ENCODE measurements at regions not wholly inside any gene's neighbourhood (a gene's known extent, or its start where the extent isn't known, plus 50 kb on each side); places are given as distances from the start of the nearest gene placed in this dataset.

DNA sequence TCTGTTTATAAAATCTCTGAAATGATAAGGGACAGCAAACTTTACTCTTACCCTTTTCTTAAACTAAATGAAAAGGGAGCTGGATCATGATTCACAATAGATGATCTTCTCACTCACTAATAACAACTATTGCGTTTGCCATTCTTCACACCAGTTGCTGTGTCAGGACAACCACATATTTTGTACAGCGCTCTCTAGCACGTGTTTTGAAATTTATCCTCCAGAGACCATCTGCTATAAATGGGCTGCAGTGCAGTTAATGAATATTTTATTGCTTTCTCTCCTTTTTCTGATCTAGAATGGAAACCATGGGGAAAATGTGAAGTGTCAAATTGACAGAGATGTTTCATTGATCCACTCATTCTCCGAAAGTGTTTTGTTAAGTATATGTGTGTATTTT is 258.4 kb upstream of the CCNH start:
- Histone ChIP-seq H3K4me1 (ENCODE audit: control insufficient read depth in 2 of 2, insufficient read depth in 2 of 2, low read length in 1 of 2) (no peaks in the 10 kb centered on the region), H3K4me3 (ENCODE audit: low read depth in 1 of 2, low read length in 2 of 2) (no peak overlapping the region), H3K36me3 (ENCODE audit: control insufficient read depth in 2 of 2, insufficient read depth in 2 of 2, low read length in 1 of 2) (no peaks in the 10 kb centered on the region), H3K9me3 (ENCODE audit: control insufficient read depth in 2 of 2, insufficient read depth in 1 of 2, low read depth in 1 of 2, low read length in 1 of 2) (no peaks in the 10 kb centered on the region), H3K27me3 (ENCODE audit: control insufficient read depth in 1 of 2, insufficient read depth in 2 of 2, low read length in 2 of 2) (no peaks in the 10 kb centered on the region), H3K27ac (ENCODE audit: low read depth in 2 of 2, low read length in 1 of 2) (no peak overlapping the region)
- 74 to 80% methylated on average over 4 of the region's 4 CpGs for WGBS, 2 donors

DNA sequence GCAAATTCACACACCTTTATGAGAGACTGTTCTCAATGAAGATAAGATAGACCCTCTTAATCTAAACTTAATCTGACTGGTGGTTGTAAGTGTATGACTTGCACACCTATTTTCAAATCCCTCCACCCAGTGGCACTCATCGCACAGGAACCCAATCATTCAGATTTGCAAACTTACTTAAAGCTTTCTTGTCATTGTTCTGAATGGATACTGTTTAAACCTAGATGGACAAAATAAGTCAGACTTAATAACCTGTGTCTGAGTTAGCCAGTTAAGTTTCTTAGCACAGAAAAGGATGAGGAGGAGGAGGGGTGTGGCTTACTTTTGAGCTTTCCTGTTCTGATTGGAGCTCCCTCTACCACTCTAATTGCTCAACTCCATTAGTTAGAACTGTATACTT is 252.4 kb upstream of the CCNH start:
- Histone ChIP-seq H3K4me1 (ENCODE audit: control insufficient read depth in 2 of 2, insufficient read depth in 2 of 2, low read length in 1 of 2) (no peaks in the 10 kb centered on the region), H3K36me3 (ENCODE audit: control insufficient read depth in 2 of 2, insufficient read depth in 2 of 2, low read length in 1 of 2) (no peaks in the 10 kb centered on the region), H3K27ac (ENCODE audit: low read depth in 2 of 2, low read length in 1 of 2) (no peak overlapping the region), H3K9me3 (ENCODE audit: control insufficient read depth in 2 of 2, insufficient read depth in 1 of 2, low read depth in 1 of 2, low read length in 1 of 2) (no peaks in the 10 kb centered on the region), H3K27me3 (ENCODE audit: control insufficient read depth in 1 of 2, insufficient read depth in 2 of 2, low read length in 2 of 2) (no peaks in the 10 kb centered on the region), H3K4me3 (ENCODE audit: low read depth in 1 of 2, low read length in 2 of 2) (no peak overlapping the region)
- 79 to 85% methylated on average over 1 of the region's 1 CpG for WGBS, 2 donors

DNA sequence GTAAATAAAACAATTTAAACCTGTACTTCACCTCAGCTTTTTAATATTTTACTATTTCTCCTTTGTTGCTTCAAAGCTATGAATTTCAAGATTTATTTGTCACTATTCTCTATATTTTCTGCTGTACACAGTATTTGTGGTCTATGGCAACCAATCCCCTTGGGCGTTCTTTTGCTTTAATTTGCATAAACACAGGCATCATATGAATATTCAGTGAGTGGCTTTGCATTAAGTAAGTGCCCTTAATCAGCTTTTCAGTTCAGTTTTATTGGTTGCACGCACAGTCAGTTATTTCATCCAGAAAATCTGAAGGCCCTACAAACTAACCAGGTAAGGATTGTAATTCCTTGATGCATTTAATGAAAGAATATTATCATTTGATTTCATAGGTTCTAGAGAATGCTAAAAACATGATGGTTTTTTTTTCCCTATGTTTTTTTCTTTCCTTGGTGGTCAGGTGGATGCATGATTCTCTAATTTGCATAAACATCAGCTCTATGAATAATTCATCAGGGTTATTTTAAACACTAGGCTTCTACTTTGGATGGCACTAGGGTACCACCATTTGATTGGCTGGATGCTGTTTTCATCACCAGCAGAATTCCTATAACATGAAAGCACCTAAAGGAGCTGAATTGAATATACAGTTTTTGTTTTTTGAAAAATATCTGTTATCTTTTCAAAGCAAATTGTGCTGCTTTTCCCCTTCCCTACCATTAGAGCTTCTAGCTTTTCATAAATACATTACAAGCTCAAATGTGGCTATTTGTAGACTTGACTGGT is 249.2 kb upstream of the CCNH start:
- no peaks in the 10 kb centered on the region for H3K27me3 ChIP-seq (ENCODE audit: control insufficient read depth in 1 of 2, insufficient read depth in 2 of 2, low read length in 2 of 2)
- 69 to 73% methylated on average over 2 of the region's 2 CpGs for WGBS, 2 donors
- no peak overlapping the region for H3K4me3 ChIP-seq (ENCODE audit: low read depth in 1 of 2, low read length in 2 of 2)
- no peaks in the 10 kb centered on the region for H3K9me3 ChIP-seq (ENCODE audit: control insufficient read depth in 2 of 2, insufficient read depth in 1 of 2, low read depth in 1 of 2, low read length in 1 of 2)
- H3K36me3 ChIP-seq (ENCODE audit: control insufficient read depth in 2 of 2, insufficient read depth in 2 of 2, low read length in 1 of 2): no peaks in the 10 kb centered on the region
- H3K4me1 ChIP-seq (ENCODE audit: control insufficient read depth in 2 of 2, insufficient read depth in 2 of 2, low read length in 1 of 2): no peaks in the 10 kb centered on the region
- no peak overlapping the region for H3K27ac ChIP-seq (ENCODE audit: low read depth in 2 of 2, low read length in 1 of 2)

DNA sequence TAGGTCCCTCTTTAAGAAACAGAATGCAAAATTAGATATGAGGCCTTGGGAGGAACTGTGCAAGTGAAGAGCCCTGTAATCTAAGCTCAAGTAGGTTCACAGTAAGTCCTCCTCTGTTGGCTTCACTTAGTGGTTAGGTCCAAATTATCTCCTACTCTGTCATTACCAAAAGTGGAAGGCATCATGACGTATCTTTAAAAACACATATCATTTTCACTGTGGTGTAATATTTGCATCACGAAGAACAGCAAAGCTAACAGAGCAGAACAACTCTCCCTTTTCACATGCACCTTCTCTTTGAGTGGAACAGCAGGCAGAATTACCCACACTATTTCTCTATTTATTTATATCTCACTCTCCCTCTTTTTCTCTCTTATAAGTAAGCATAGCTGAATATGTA is 240.5 kb upstream of the CCNH start:
- no peaks in the 10 kb centered on the region for H3K27me3 ChIP-seq (ENCODE audit: control insufficient read depth in 1 of 2, insufficient read depth in 2 of 2, low read length in 2 of 2)
- WGBS, 2 donors: 85 to 92% methylated on average over 2 of the region's 2 CpGs
- no peak overlapping the region for H3K4me3 ChIP-seq (ENCODE audit: low read depth in 1 of 2, low read length in 2 of 2)
- no peaks in the 10 kb centered on the region for H3K36me3 ChIP-seq (ENCODE audit: control insufficient read depth in 2 of 2, insufficient read depth in 2 of 2, low read length in 1 of 2)
- no peak overlapping the region for H3K27ac ChIP-seq (ENCODE audit: low read depth in 2 of 2, low read length in 1 of 2)
- H3K9me3 ChIP-seq (ENCODE audit: control insufficient read depth in 2 of 2, insufficient read depth in 1 of 2, low read depth in 1 of 2, low read length in 1 of 2): no peaks in the 10 kb centered on the region
- no peaks in the 10 kb centered on the region for H3K4me1 ChIP-seq (ENCODE audit: control insufficient read depth in 2 of 2, insufficient read depth in 2 of 2, low read length in 1 of 2)

DNA sequence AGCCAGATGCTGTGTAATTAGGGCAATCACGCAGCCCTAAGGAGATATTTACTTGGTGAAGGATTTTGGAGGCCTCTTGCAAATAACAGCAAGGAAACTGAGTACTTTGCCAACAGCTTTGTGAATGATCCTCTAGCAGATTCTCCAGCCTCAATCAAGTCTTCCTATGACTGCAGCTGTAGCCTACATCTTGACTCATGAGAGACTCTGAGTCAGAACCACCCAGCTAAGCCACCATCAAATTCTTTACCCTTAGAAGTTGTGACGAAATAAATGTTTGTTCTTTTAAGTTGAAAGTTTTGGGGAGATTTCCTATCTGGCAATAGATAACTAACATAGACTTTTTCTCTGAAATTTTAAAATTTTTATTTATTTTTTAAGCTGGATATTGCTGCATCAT is 237.6 kb upstream of the CCNH start:
- no peaks in the 10 kb centered on the region for H3K27me3 ChIP-seq (ENCODE audit: control insufficient read depth in 1 of 2, insufficient read depth in 2 of 2, low read length in 2 of 2)
- H3K27ac ChIP-seq (ENCODE audit: low read depth in 2 of 2, low read length in 1 of 2): no peak overlapping the region
- no peaks in the 10 kb centered on the region for H3K4me1 ChIP-seq (ENCODE audit: control insufficient read depth in 2 of 2, insufficient read depth in 2 of 2, low read length in 1 of 2)
- H3K36me3 ChIP-seq (ENCODE audit: control insufficient read depth in 2 of 2, insufficient read depth in 2 of 2, low read length in 1 of 2): no peaks in the 10 kb centered on the region
- 47 to 58% methylated on average over 2 of the region's 2 CpGs for WGBS, 2 donors
- H3K9me3 ChIP-seq (ENCODE audit: control insufficient read depth in 2 of 2, insufficient read depth in 1 of 2, low read depth in 1 of 2, low read length in 1 of 2): no peaks in the 10 kb centered on the region
- H3K4me3 ChIP-seq (ENCODE audit: low read depth in 1 of 2, low read length in 2 of 2): no peak overlapping the region

DNA sequence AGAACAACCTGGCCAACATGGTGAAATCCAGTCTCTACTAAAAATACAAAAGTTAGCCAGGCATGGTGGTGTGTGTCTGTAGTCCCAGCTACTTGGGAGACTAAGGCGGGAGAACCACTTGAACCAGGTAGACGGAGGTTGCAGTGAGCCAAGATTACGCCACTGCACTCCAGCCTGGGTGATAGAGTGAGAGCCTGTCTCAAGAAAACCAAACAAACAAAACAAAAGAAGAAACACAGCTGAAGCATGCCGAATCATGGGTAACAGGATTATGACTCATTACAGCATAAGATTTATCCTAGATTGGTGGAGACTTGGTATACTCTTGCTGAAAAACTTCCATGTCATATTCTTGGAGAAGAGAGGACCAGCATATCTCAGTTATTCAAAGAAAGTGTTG is 236.7 kb upstream of the CCNH start:
- Histone ChIP-seq H3K36me3 (ENCODE audit: control insufficient read depth in 2 of 2, insufficient read depth in 2 of 2, low read length in 1 of 2) (no peaks in the 10 kb centered on the region), H3K27me3 (ENCODE audit: control insufficient read depth in 1 of 2, insufficient read depth in 2 of 2, low read length in 2 of 2) (no peaks in the 10 kb centered on the region), H3K4me3 (ENCODE audit: low read depth in 1 of 2, low read length in 2 of 2) (no peak overlapping the region), H3K27ac (ENCODE audit: low read depth in 2 of 2, low read length in 1 of 2) (no peak overlapping the region), H3K9me3 (ENCODE audit: control insufficient read depth in 2 of 2, insufficient read depth in 1 of 2, low read depth in 1 of 2, low read length in 1 of 2) (no peaks in the 10 kb centered on the region), H3K4me1 (ENCODE audit: control insufficient read depth in 2 of 2, insufficient read depth in 2 of 2, low read length in 1 of 2) (no peaks in the 10 kb centered on the region)
- WGBS, 2 donors: 67 to 78% methylated on average over 4 of the region's 4 CpGs

DNA sequence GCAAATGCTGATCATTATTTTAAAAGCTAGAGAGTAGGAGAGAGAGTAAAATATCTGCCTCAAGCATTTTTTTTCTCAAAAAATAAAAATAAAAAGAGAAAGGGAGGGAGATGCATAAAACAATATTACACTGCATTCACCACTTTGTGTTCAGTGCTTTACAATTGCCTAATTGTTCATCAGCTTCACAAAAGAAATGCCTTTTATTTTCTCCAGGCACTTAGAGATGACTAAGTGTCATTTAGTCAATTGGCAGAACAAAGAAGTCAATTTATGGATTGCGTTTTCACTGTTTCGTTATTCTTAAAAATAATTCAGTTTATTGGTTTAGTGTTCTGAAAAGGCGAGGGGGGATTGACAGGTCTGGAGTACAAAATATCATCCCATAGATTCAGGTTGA is 232.5 kb upstream of the CCNH start:
- H3K27me3 ChIP-seq (ENCODE audit: control insufficient read depth in 1 of 2, insufficient read depth in 2 of 2, low read length in 2 of 2): no peaks in the 10 kb centered on the region
- no peaks in the 10 kb centered on the region for H3K9me3 ChIP-seq (ENCODE audit: control insufficient read depth in 2 of 2, insufficient read depth in 1 of 2, low read depth in 1 of 2, low read length in 1 of 2)
- H3K27ac ChIP-seq (ENCODE audit: low read depth in 2 of 2, low read length in 1 of 2): no peak overlapping the region
- WGBS, 2 donors: 43 to 59% methylated on average over 3 of the region's 3 CpGs
- no peak overlapping the region for H3K4me3 ChIP-seq (ENCODE audit: low read depth in 1 of 2, low read length in 2 of 2)
- H3K36me3 ChIP-seq (ENCODE audit: control insufficient read depth in 2 of 2, insufficient read depth in 2 of 2, low read length in 1 of 2): no peaks in the 10 kb centered on the region
- no peaks in the 10 kb centered on the region for H3K4me1 ChIP-seq (ENCODE audit: control insufficient read depth in 2 of 2, insufficient read depth in 2 of 2, low read length in 1 of 2)

DNA sequence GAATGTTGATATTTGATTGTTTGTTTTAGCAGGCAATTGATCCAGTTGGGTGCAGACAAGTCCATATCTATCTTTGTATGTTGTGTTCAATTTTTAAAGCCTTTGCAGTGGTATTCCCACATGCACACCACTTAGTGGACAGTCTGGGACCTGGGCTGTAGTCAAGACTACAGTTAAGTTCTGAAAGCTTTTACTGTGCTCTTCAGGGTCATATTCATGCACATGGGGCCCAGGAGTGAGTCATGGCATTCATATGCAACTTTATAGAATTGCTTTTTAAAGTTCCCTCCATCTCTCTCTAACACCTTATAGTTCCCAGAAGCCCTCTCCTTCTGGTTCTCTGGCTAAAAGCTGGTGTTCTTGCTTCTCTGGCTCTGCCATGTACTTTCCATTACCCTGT is 228.2 kb upstream of the CCNH start:
- Histone ChIP-seq H3K27me3 (ENCODE audit: control insufficient read depth in 1 of 2, insufficient read depth in 2 of 2, low read length in 2 of 2) (no peaks in the 10 kb centered on the region), H3K36me3 (ENCODE audit: control insufficient read depth in 2 of 2, insufficient read depth in 2 of 2, low read length in 1 of 2) (no peaks in the 10 kb centered on the region), H3K4me1 (ENCODE audit: control insufficient read depth in 2 of 2, insufficient read depth in 2 of 2, low read length in 1 of 2) (no peaks in the 10 kb centered on the region), H3K9me3 (ENCODE audit: control insufficient read depth in 2 of 2, insufficient read depth in 1 of 2, low read depth in 1 of 2, low read length in 1 of 2) (no peaks in the 10 kb centered on the region), H3K4me3 (ENCODE audit: low read depth in 1 of 2, low read length in 2 of 2) (no peak overlapping the region), H3K27ac (ENCODE audit: low read depth in 2 of 2, low read length in 1 of 2) (no peak overlapping the region)

DNA sequence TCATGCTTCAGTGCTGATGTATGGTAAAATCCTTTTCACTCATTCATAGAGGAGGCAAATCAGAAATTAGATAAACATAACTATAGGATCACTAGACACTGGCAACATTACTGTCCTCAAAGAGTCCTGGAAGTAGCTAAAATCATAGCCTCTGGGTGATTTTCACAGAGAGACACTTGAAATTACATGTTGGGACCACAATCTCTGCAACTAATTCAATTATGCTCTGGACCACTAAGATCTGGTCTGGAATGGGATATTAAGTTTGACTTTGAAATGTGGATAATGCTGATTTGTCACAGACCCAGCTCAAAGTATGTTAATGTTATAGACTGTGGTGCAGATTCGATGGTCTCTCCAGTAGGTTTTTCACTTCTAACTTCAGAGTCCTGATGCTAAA is 214.6 kb upstream of the CCNH start:
- Histone ChIP-seq H3K4me1 (ENCODE audit: control insufficient read depth in 2 of 2, insufficient read depth in 2 of 2, low read length in 1 of 2) (no peaks in the 10 kb centered on the region), H3K4me3 (ENCODE audit: low read depth in 1 of 2, low read length in 2 of 2) (no peak overlapping the region), H3K27me3 (ENCODE audit: control insufficient read depth in 1 of 2, insufficient read depth in 2 of 2, low read length in 2 of 2) (no peaks in the 10 kb centered on the region), H3K9me3 (ENCODE audit: control insufficient read depth in 2 of 2, insufficient read depth in 1 of 2, low read depth in 1 of 2, low read length in 1 of 2) (no peaks in the 10 kb centered on the region), H3K36me3 (ENCODE audit: control insufficient read depth in 2 of 2, insufficient read depth in 2 of 2, low read length in 1 of 2) (no peaks in the 10 kb centered on the region), H3K27ac (ENCODE audit: low read depth in 2 of 2, low read length in 1 of 2) (no peak overlapping the region)
- 74 to 82% methylated on average over 1 of the region's 1 CpG for WGBS, 2 donors

DNA sequence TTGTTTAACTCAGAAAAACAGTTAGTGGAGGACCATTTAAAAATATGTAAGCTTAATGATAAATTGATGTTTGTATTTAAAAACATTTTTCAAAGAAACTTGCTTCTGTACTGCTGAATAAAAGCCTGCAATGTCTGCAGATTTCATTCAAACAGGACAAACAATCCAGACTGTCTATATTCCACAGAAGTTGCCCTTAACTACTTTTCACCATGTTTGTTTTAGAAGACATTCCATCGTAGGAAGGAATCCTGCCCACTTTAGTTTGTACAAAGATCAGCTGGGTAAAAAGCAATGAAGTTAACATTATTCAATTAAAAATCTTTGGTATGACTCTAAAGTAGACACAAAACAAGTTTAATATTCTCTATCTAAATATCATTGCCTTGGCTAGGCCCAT is 195.7 kb upstream of the CCNH start:
- no peak overlapping the region for H3K27ac ChIP-seq (ENCODE audit: low read depth in 2 of 2, low read length in 1 of 2)
- no peaks in the 10 kb centered on the region for H3K9me3 ChIP-seq (ENCODE audit: control insufficient read depth in 2 of 2, insufficient read depth in 1 of 2, low read depth in 1 of 2, low read length in 1 of 2)
- H3K36me3 ChIP-seq (ENCODE audit: control insufficient read depth in 2 of 2, insufficient read depth in 2 of 2, low read length in 1 of 2): no peaks in the 10 kb centered on the region
- no peak overlapping the region for H3K4me3 ChIP-seq (ENCODE audit: low read depth in 1 of 2, low read length in 2 of 2)
- H3K27me3 ChIP-seq (ENCODE audit: control insufficient read depth in 1 of 2, insufficient read depth in 2 of 2, low read length in 2 of 2): no peaks in the 10 kb centered on the region
- WGBS, 2 donors: 26 to 28% methylated on average over 1 of the region's 1 CpG
- no peaks in the 10 kb centered on the region for H3K4me1 ChIP-seq (ENCODE audit: control insufficient read depth in 2 of 2, insufficient read depth in 2 of 2, low read length in 1 of 2)
